CD14-positive monocyte (primary cell): ENCODE measurements at regions not wholly inside any gene's neighbourhood (a gene's known extent, or its start where the extent isn't known, plus 50 kb on each side); places are given as distances from the start of the nearest gene placed in this dataset.

ENCODE experiments used
- DNase-seq, 3 donors: peaks; one replicate each; pipeline ENCODE4 v3.0.0-alpha.2; 2011 to 2022
- H2AFZ ChIP-seq: 2 replicates; pipeline ENCODE4 v1.6.0; 2012; ENCODE audit warnings: mild to moderate bottlenecking, low read depth, low read length, inconsistent platforms; ENCODE audit not compliant: insufficient read depth, poor library complexity, severe bottlenecking
- H3K27ac ChIP-seq, 2 donors: 1 replicate in 1 of 2; 2 replicates in 1 of 2; pipeline ENCODE4 v1.5.1; 2012 to 2013; ENCODE audit warnings: low read length in 2 of 2, control low read depth in 1 of 2, inconsistent platforms in 1 of 2, low read depth in 1 of 2, mild to moderate bottlenecking in 1 of 2
- H3K27me3 ChIP-seq, 2 donors: one replicate each; pipeline versions ENCODE4 v1.6.0 to v1.6.1; 2011 to 2013; ENCODE audit warnings: low read length in 2 of 2; ENCODE audit not compliant: control insufficient read depth in 2 of 2, insufficient read depth in 2 of 2
- H3K36me3 ChIP-seq, 2 donors: replicated peaks in 1 of 2; 1 replicate in 1 of 2; 2 replicates in 1 of 2; pipeline versions ENCODE4 v1.5.1 to v1.6.1; 2012 to 2013; ENCODE audit warnings: low read length in 2 of 2, control low read depth in 1 of 2, inconsistent platforms in 1 of 2, mild to moderate bottlenecking in 1 of 2; ENCODE audit not compliant: insufficient read depth in 2 of 2, control insufficient read depth in 1 of 2
- H3K4me1 ChIP-seq, 2 donors: 1 replicate in 1 of 2; 2 replicates in 1 of 2; pipeline versions ENCODE4 v1.5.1 to v1.6.1; 2012 to 2013; ENCODE audit warnings: low read length in 2 of 2, control low read depth in 1 of 2, inconsistent platforms in 1 of 2, mild to moderate bottlenecking in 1 of 2, moderate library complexity in 1 of 2; ENCODE audit not compliant: insufficient read depth in 2 of 2, control insufficient read depth in 1 of 2
- H3K4me2 ChIP-seq: replicated peaks from 2 replicates; pipeline ENCODE3; 2012; ENCODE audit warnings: low read length, moderate library complexity, mild to moderate bottlenecking; ENCODE audit not compliant: poor library complexity, severe bottlenecking; ENCODE audit errors: extremely low read depth
- H3K4me3 ChIP-seq, 3 experiments: fragments of 200-600 bp in 1 of 3; sonication (generic) in 1 of 3; replicated peaks in 1 of 3; 1 replicate in 2 of 3; 2 replicates in 1 of 3; pipeline ENCODE4 v1.5.1; 2011 to 2013; ENCODE audit warnings: low read length in 3 of 3, mild to moderate bottlenecking in 3 of 3, control low read depth in 2 of 3, low read depth in 2 of 3, inconsistent platforms in 1 of 3, moderate library complexity in 1 of 3
- H3K79me2 ChIP-seq: 2 replicates; pipeline ENCODE4 v1.6.0; 2012; ENCODE audit warnings: mild to moderate bottlenecking, control low read depth, inconsistent platforms, low read length, moderate library complexity; ENCODE audit not compliant: insufficient read depth
- H3K9ac ChIP-seq: 2 replicates; pipeline ENCODE4 v1.6.0; 2017; ENCODE audit warnings: low read length, mild to moderate bottlenecking; ENCODE audit not compliant: insufficient read depth, poor library complexity, severe bottlenecking
- H3K9me3 ChIP-seq, 2 donors: replicated peaks in 1 of 2; 1 replicate in 1 of 2; 2 replicates in 1 of 2; pipeline versions ENCODE4 v1.5.1 to v1.6.1; 2012 to 2013; ENCODE audit warnings: low read length in 2 of 2, control low read depth in 1 of 2; ENCODE audit not compliant: control insufficient read depth in 1 of 2, insufficient read depth in 1 of 2
- H4K20me1 ChIP-seq: 2 replicates; pipeline ENCODE4 v1.6.0; 2012; ENCODE audit warnings: mild to moderate bottlenecking, low read length, control low read depth, moderate library complexity; ENCODE audit not compliant: insufficient read depth
- H3K27ac Mint-ChIP-seq, 7 donors: one replicate each; pipeline ENCODE4 v1.8.0; 2020; ENCODE audit warnings: mild to moderate bottlenecking in 7 of 7, mixed read lengths in 7 of 7, moderate library complexity in 6 of 7, inconsistent platforms in 2 of 7
- H3K27me3 Mint-ChIP-seq, 3 donors: one replicate each; pipeline ENCODE4 v1.8.0; 2021 to 2022; ENCODE audit warnings: low read depth in 3 of 3, mild to moderate bottlenecking in 3 of 3, mixed read lengths in 3 of 3, moderate library complexity in 3 of 3, inconsistent platforms in 1 of 3
- H3K36me3 Mint-ChIP-seq, 2 donors: one replicate each; pipeline ENCODE4 v1.8.0; 2020; ENCODE audit warnings: mixed read lengths in 2 of 2, inconsistent platforms in 1 of 2, mild to moderate bottlenecking in 1 of 2
- H3K4me1 Mint-ChIP-seq: one replicate; pipeline ENCODE4 v1.8.0; 2020; ENCODE audit warnings: mild to moderate bottlenecking, mixed read lengths
- H3K4me3 Mint-ChIP-seq, 2 donors: one replicate each; pipeline ENCODE4 v1.8.0; 2020; ENCODE audit warnings: mild to moderate bottlenecking in 2 of 2, mixed read lengths in 2 of 2, moderate library complexity in 1 of 2
- H3K9me3 Mint-ChIP-seq, 7 donors: one replicate each; pipeline ENCODE4 v1.8.0; 2020 to 2022; ENCODE audit warnings: mixed read lengths in 7 of 7, mild to moderate bottlenecking in 6 of 7, moderate library complexity in 6 of 7, inconsistent platforms in 2 of 7
- WGBS: methylation state at CpG from one replicate; pipeline ENCODE4 v1.1.5; 2013; ENCODE audit warnings: missing lambda C conversion rate; ENCODE audit not compliant: insufficient coverage; 5-methylcytosine and 5-hydroxymethylcytosine counted together
- intact Hi-C, 2 donors: fragments of 100-400 bp; cut with micrococcal nuclease; formaldehyde crosslinking; loops; one replicate each; pipeline versions ENCODE4 v1.15.0 to v1.15.1; 2023
- TF ChIP-seq, protein P1 (sequence below): fragments of 200-600 bp; IDR thresholded peaks from one replicate; pipeline ENCODE4 v1.8.0; 2022; ENCODE audit warnings: antibody characterized with exemption, mild to moderate bottlenecking

DNA sequence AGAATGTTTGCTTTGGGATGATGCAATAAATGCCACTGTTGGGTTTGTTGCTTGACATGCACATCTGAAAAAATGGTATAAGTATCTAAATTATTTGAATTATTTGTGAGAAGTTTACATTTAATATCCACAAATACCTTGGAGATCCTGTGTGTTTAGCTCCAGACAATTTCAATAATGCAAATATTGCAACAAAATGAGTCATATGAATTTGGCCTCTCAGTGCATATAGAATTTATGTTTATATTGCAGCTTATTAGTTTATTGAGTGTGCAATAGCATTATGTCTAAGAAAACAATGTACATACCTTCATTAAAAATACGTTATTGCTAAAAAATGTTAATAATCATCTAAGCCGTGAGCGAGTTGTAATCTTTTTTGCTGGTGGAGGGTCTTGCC is 153.3 kb downstream of the FSCB start:
- no peak overlapping the region for H2AFZ ChIP-seq
- peaks cover 0 to 20% of the 10 kb centered on the region in 2 donors for H3K9me3 ChIP-seq
- no peak overlapping the region for H3K4me3 Mint-ChIP-seq
- no peaks in the 10 kb centered on the region for H3K36me3 Mint-ChIP-seq
- no CpG with 5 or more reads among the region's 3 CpGs for WGBS
- H3K79me2 ChIP-seq: no peaks in the 10 kb centered on the region
- H3K27ac Mint-ChIP-seq: no peak overlapping the region
- intact Hi-C loops: no loop called here
- no peaks in the 10 kb centered on the region for H3K4me1 ChIP-seq
- no peaks in the 10 kb centered on the region for H3K27me3 ChIP-seq
- H3K36me3 ChIP-seq: no peaks in the 10 kb centered on the region
- TF ChIP-seq, protein P1, sequence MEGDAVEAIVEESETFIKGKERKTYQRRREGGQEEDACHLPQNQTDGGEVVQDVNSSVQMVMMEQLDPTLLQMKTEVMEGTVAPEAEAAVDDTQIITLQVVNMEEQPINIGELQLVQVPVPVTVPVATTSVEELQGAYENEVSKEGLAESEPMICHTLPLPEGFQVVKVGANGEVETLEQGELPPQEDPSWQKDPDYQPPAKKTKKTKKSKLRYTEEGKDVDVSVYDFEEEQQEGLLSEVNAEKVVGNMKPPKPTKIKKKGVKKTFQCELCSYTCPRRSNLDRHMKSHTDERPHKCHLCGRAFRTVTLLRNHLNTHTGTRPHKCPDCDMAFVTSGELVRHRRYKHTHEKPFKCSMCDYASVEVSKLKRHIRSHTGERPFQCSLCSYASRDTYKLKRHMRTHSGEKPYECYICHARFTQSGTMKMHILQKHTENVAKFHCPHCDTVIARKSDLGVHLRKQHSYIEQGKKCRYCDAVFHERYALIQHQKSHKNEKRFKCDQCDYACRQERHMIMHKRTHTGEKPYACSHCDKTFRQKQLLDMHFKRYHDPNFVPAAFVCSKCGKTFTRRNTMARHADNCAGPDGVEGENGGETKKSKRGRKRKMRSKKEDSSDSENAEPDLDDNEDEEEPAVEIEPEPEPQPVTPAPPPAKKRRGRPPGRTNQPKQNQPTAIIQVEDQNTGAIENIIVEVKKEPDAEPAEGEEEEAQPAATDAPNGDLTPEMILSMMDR: no peak
- H3K4me3 ChIP-seq: no peak overlapping the region
- H3K27me3 Mint-ChIP-seq: no peaks in the 10 kb centered on the region
- H3K4me1 Mint-ChIP-seq: no peaks in the 10 kb centered on the region
- no peak overlapping the region for H3K27ac ChIP-seq
- H4K20me1 ChIP-seq: no peaks in the 10 kb centered on the region
- no peak for DNase-seq
- no peak overlapping the region for H3K9ac ChIP-seq
- peaks cover 1 to 10% (median 6%) of the 10 kb centered on the region in 7 donors for H3K9me3 Mint-ChIP-seq
- H3K4me2 ChIP-seq: no peak overlapping the region

DNA sequence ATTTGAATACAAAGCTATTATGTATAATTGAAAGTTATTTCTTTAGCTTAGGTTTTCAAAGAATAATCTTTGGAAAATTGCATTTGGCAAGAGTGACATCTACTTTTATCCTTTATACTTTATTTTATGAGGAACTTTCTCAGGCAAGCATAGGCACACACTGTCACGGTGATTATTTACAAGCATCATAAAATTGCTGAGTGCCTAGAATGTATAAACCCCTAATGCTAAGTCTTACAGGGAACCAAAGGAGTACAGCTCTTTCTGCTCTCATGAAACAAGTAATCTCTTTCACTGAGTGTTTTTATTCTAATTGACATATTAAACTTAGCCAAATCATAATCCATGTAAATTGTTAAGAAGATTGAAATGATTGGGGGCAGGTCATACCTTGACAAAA is 154.9 kb downstream of the FSCB start:
- no peaks in the 10 kb centered on the region for H3K36me3 ChIP-seq

More for the DNA sequence above, 154.9 kb downstream of the FSCB start:
- no peak for DNase-seq
- Histone ChIP-seq H3K4me2 (no peak overlapping the region), H3K9me3 (peaks cover 8 to 33% of the 10 kb centered on the region in 2 donors), H3K27me3 (no peaks in the 10 kb centered on the region), H3K4me1 (no peaks in the 10 kb centered on the region), H3K4me3 (no peak overlapping the region), H3K9ac (no peak overlapping the region), H2AFZ (no peak overlapping the region), H3K79me2 (no peaks in the 10 kb centered on the region), H4K20me1 (no peaks in the 10 kb centered on the region), H3K27ac (no peak overlapping the region)
- Mint-ChIP-seq H3K36me3 (no peaks in the 10 kb centered on the region), H3K4me3 (no peak overlapping the region), H3K27me3 (no peaks in the 10 kb centered on the region), H3K27ac (no peak overlapping the region), H3K4me1 (no peaks in the 10 kb centered on the region), H3K9me3 (peaks cover 6 to 18% (median 11%) of the 10 kb centered on the region in 7 donors)
- no CpG with 5 or more reads among the region's 1 CpG for WGBS
- TF ChIP-seq, protein P1: no peak
- intact Hi-C loops: no loop called here
